ENCODE measurements at regions not wholly inside any gene's neighbourhood (a gene's known extent, or its start where the extent isn't known, plus 50 kb on each side); places are given as distances from the start of the nearest gene placed in this dataset.

- Histone ChIP-seq H4K20me1 (ENCODE audit: control insufficient read depth, extremely low read depth, insufficient read depth, low read length) (no peaks in the 10 kb centered on the region), H3K9me1 (ENCODE audit: control insufficient read depth, extremely low read depth, insufficient read depth, low read length) (no peaks in the 10 kb centered on the region), H3K9me3 (ENCODE audit: control insufficient read depth, low read depth, low read length) (no peaks in the 10 kb centered on the region), H3K4me2 (ENCODE audit: control insufficient read depth, extremely low read depth, insufficient read depth, low read depth, low read length) (no peak overlapping the region), H3K4me1 (ENCODE audit: control insufficient read depth, extremely low read depth, insufficient read depth, low read length) (no peaks in the 10 kb centered on the region), H3K79me2 (ENCODE audit: control insufficient read depth, insufficient read depth, low read length) (no peaks in the 10 kb centered on the region), H2AFZ (ENCODE audit: control insufficient read depth, low read length) (no peak overlapping the region), H3K27me3 (ENCODE audit: control insufficient read depth, extremely low read depth, insufficient read depth, low read length) (no peaks in the 10 kb centered on the region), H3K27ac (ENCODE audit: control insufficient read depth, insufficient read depth, low read length) (no peak overlapping the region), H3K36me3 (ENCODE audit: control insufficient read depth in 2 of 2, extremely low read depth in 1 of 2, insufficient read depth in 2 of 2, low read length in 2 of 2) (no peaks in the 10 kb centered on the region), H3K9ac (ENCODE audit: control insufficient read depth, extremely low read depth, insufficient read depth, low read length) (no peak overlapping the region), H3K4me3 (ENCODE audit: control insufficient read depth in 2 of 3, extremely low read depth in 1 of 3, insufficient read depth in 2 of 3, low read depth in 1 of 3, low read length in 3 of 3) (no peak overlapping the region)
- TF ChIP-seq CTCF (optimal IDR thresholded peaks at IDR 0.05 in 1 of 3, IDR thresholded peaks at IDR 0.05 in 1 of 3, conservative IDR thresholded peaks at IDR 0.05 in 1 of 3; ENCODE audit: extremely low read depth in 1 of 3, insufficient read depth in 2 of 3, low read length in 3 of 3) (no peak), EZH2 (IDR thresholded peaks at IDR 0.05; ENCODE audit: low read length) (no peak)
- FAIRE-seq (no peak), DNase-seq (ENCODE audit: low read depth, low spot score) (no peak)
- dilution Hi-C loops (cut with MboI; ENCODE audit: extremely low pct_ligation_motif_present, low sequenced_read_pairs): no loop called here
Observed at GRCh38 chr12:87603727-87604126, 425.5 kb downstream of the C12orf50 start.

- DNase-seq (ENCODE audit: low read depth, low spot score) (no peak), FAIRE-seq (no peak)
- Histone ChIP-seq H3K9me3 (ENCODE audit: control insufficient read depth, low read depth, low read length) (no peaks in the 10 kb centered on the region), H2AFZ (ENCODE audit: control insufficient read depth, low read length) (no peak overlapping the region), H4K20me1 (ENCODE audit: control insufficient read depth, extremely low read depth, insufficient read depth, low read length) (no peaks in the 10 kb centered on the region), H3K27ac (ENCODE audit: control insufficient read depth, insufficient read depth, low read length) (no peak overlapping the region), H3K4me2 (ENCODE audit: control insufficient read depth, extremely low read depth, insufficient read depth, low read depth, low read length) (no peak overlapping the region), H3K4me3 (ENCODE audit: control insufficient read depth in 2 of 3, extremely low read depth in 1 of 3, insufficient read depth in 2 of 3, low read depth in 1 of 3, low read length in 3 of 3) (no peak overlapping the region), H3K79me2 (ENCODE audit: control insufficient read depth, insufficient read depth, low read length) (no peaks in the 10 kb centered on the region), H3K27me3 (ENCODE audit: control insufficient read depth, extremely low read depth, insufficient read depth, low read length) (no peaks in the 10 kb centered on the region), H3K9me1 (ENCODE audit: control insufficient read depth, extremely low read depth, insufficient read depth, low read length) (no peaks in the 10 kb centered on the region), H3K4me1 (ENCODE audit: control insufficient read depth, extremely low read depth, insufficient read depth, low read length) (no peaks in the 10 kb centered on the region), H3K9ac (ENCODE audit: control insufficient read depth, extremely low read depth, insufficient read depth, low read length) (no peak overlapping the region), H3K36me3 (ENCODE audit: control insufficient read depth in 2 of 2, extremely low read depth in 1 of 2, insufficient read depth in 2 of 2, low read length in 2 of 2) (no peaks in the 10 kb centered on the region)
- dilution Hi-C loops (cut with MboI; ENCODE audit: extremely low pct_ligation_motif_present, low sequenced_read_pairs): no loop called here
- no peak for TF ChIP-seq CTCF (optimal IDR thresholded peaks at IDR 0.05 in 1 of 3, IDR thresholded peaks at IDR 0.05 in 1 of 3, conservative IDR thresholded peaks at IDR 0.05 in 1 of 3; ENCODE audit: extremely low read depth in 1 of 3, insufficient read depth in 2 of 3, low read length in 3 of 3)
- no peak for TF ChIP-seq EZH2 (IDR thresholded peaks at IDR 0.05; ENCODE audit: low read length)
Observed at GRCh38 chr12:87599459-87599858, 429.7 kb downstream of the C12orf50 start.

All from keratinocyte (primary cell).